ENCODE measurements at regions not wholly inside any gene's neighbourhood (a gene's known extent, or its start where the extent isn't known, plus 50 kb on each side); places are given as distances from the start of the nearest gene placed in this dataset.

DNA sequence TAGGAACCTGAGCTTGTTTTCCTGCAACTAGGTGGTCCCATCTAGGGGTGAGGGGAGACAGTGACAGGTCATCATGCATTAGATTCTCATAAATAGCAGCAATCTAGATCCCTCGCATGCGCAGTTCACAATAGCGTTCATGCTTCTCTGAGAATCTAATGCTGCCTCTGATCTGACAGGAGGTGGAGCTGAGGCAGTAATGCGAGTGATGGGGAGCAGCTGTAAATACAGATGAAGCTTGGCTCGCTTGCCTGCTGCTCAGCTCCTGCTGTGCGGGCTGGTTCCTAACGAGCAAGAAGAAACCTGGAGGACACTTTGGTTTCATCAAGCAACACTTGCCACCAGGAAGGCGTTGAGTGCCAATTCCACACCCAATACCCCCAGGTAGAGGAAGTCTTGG, 95.1 kb upstream of the OLIG2 start:
- no peak for TF ChIP-seq POLR2A (IDR thresholded peaks at IDR 0.05)
- TF ChIP-seq, protein P1, sequence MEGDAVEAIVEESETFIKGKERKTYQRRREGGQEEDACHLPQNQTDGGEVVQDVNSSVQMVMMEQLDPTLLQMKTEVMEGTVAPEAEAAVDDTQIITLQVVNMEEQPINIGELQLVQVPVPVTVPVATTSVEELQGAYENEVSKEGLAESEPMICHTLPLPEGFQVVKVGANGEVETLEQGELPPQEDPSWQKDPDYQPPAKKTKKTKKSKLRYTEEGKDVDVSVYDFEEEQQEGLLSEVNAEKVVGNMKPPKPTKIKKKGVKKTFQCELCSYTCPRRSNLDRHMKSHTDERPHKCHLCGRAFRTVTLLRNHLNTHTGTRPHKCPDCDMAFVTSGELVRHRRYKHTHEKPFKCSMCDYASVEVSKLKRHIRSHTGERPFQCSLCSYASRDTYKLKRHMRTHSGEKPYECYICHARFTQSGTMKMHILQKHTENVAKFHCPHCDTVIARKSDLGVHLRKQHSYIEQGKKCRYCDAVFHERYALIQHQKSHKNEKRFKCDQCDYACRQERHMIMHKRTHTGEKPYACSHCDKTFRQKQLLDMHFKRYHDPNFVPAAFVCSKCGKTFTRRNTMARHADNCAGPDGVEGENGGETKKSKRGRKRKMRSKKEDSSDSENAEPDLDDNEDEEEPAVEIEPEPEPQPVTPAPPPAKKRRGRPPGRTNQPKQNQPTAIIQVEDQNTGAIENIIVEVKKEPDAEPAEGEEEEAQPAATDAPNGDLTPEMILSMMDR (IDR thresholded peaks at IDR 0.05), result no peak

Data from thyroid gland (tissue), 4 donors.